HG03565 (cell line): ENCODE measurements at regions not wholly inside any gene's neighbourhood (a gene's known extent, or its start where the extent isn't known, plus 50 kb on each side); places are given as distances from the start of the nearest gene placed in this dataset.
"Not testable (repeated sequence)": the region's sequence is repeated elsewhere in the genome, so short reads cannot be mapped to it uniquely, and the experiment has no call there.

Source experiments
- ATAC-seq: cut with Tn5 transposase; IDR thresholded peaks from one replicate; pipeline ENCODE4 v1.9.1; 2021; ENCODE audit warnings: mild to moderate bottlenecking, moderate library complexity; ENCODE audit not compliant: unreplicated experiment

DNA sequence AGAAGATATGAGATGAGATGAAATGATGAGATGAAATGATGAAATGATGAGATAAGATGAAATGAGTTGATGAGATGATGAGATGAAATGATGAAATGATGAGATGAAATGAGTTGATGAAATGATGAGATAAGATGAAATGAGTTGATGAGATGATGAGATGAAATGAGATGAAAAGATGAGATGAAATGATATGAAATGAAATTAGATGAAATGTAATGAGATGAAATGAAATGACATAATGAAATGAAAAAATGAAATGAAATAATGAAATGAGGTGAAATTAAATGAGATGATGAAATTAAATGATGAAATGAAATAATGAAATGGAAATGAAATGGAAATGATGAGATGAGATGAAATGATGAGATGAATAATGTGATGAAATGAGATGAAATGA is 231.6 kb downstream of the GOLGA6L6 start:
- ATAC-seq, result not testable (repeated sequence)

DNA sequence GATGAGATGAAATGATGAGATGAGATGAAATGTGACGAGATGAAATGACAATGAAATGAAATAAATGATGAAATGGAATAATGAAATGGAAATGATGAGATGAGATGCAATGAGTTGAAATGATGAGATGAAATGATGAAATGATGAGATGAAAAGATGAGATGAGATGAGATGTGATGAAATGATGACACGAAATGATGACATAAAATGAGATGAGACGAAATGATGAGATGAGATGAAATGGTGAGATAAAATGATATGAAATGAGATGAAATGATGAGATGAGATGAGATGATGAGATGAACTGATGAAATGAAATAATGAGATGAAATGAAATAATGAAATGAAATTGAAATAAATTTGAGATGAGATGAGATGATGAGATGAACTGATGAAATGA is 232.2 kb downstream of the GOLGA6L6 start:
- not testable (repeated sequence) for ATAC-seq

DNA sequence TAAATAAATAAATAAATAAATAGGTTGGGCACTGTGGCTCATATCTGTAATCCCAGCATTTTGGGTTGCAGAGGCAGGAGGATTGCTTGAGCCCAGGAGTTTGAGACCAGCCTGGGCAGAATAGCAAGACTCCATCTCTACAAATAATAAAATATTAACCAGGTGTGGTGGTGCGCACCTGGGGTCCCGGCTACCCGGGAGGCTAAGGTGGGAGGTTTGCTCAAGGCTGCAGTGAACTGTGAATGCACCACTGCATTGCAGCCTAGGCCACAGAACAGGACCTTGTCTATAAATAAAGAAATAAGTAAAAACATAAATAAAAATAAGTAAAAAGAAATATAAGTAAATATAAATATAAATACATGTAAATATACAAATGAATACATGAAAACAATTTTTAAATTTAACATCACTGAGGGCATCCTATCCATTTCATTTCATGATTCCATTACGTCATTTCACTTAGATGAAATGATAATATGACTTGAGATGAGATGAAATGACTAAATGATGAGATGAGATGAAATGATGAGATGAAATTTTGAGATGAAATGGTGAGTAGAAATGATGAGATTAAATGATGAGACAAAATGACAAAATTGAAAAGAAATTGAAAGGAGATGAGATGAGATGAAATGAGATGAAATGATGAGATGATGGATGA is 233.4 kb downstream of the GOLGA6L6 start:
- not testable (repeated sequence) for ATAC-seq

DNA sequence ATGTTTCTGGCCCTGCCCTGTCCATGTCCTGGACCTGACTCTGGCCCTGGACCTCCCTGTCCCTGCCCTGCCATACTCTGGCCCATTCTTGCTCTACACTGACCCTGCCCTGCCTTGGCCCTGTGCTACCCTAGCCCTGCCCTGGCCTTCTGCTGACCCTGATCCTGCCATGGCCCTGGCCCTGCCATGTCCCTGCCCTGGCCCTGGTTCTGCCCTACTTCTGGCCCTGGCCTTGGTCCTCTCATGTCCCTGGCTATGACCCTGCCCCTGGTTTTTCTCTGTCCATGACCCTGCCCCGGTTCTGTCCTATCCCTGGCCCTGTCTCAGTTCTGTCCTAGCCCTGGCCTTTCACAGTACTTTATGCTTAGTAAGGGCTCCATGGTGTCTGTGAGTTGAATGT is 234.5 kb downstream of the GOLGA6L6 start:
- not testable (repeated sequence) for ATAC-seq

DNA sequence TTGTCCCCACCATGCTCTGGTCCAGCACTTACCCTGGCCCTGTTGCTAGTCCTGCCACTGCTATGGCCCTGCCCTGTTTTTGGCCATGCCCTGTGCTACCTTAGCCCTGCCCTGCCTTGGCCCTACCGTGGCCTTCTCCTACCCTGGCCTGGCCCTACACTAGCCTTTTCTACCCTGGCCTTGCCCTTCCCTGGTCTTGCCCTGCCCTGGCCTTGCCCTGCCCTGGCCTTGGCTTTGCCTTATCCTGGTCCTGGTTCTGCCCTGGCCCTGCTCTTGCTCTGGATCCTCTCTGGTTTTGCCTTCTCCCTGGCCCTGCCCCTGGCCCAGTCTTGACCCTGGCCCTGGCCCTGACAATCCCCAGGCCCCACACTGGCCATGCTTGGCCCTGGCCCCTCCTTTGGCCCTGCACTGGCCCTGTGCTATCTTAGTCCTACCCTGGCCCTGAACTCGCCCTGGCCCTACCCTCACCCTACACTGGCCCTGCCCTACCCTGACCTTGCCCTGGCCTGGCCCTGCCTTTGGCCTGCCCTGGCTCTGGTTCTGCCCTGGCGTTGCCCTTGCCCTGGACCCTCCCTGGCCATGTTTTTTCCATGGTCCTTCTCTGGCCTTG is 235.0 kb downstream of the GOLGA6L6 start:
- not testable (repeated sequence) for ATAC-seq

DNA sequence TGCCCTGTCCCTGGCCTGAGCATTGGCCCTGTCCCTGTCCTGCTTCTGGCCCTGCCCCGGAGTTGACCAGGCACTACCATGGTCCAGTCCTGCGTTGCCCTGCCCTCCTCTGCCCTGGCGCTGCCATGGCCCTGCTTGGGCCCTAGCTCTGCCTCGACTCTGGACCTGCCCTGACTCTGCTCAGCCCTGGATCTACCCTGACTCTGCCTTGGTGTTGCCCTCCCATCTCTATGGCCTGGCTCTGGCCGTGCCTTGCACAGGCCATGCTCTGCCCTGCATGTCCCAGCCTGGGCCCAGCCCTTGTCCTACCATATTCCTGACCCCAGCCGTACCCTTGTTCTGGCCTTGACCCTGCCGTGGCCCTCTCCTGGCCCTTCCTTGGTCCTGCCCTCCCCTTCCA is 235.7 kb downstream of the GOLGA6L6 start:
- not testable (repeated sequence) for ATAC-seq

DNA sequence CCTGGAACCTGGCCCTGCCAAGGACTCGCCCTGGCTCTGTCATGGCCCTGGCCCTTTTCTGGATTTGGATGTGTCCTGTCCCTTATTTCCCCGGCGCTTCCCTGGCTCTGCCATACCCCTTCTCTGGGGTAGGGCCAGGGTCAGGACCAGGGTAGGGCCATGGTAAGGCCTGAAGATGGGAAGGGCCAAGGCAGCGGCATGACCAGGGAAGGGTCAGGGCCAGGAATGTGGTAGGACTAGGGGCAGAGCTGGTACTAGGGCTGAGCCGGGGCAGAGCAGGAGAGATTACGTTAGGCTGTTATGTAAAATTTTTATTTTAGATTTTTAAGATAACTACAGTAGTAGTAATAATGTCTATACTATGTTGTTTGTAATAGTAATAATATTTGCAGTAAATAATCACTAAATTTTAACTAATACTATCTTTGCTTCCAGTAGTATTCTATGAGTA is 236.6 kb downstream of the GOLGA6L6 start:
- ATAC-seq, result not testable (repeated sequence)

DNA sequence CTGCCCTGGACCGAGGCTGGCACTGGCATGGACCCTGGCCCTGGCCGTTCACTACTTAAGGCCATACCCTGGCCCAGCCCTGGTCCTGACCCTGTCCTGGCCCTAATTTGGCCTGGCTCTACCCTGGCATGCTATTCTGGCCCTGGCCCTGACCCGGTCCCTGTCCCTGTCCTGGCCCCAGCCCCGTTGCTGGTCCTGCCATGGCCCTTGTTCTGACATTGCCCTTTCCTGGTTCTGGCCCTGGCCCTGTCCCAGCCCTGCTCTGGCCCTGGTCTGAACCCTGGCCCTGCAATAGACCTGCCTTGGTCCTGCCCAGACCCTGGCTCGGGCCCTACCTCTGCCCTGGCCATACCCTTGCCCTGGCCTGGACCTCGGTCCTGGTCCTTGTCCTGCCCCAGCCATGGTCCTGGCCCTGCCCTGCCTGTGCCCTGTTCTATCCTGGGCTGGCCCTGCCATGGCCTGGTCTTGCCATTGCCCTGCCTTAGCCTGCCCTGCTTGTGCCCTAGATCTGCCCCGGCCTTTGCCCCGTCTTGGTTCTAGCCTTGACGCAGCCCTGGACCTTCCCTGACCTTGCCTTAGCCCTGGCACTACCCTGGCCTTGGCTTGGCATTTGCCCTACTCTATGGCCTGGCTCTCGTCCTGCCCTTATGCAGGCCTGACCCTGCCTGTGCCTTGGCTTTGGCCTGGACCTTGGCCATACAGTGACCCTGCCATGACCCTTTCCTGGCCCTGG is 237.2 kb downstream of the GOLGA6L6 start:
- ATAC-seq, result not testable (repeated sequence)

DNA sequence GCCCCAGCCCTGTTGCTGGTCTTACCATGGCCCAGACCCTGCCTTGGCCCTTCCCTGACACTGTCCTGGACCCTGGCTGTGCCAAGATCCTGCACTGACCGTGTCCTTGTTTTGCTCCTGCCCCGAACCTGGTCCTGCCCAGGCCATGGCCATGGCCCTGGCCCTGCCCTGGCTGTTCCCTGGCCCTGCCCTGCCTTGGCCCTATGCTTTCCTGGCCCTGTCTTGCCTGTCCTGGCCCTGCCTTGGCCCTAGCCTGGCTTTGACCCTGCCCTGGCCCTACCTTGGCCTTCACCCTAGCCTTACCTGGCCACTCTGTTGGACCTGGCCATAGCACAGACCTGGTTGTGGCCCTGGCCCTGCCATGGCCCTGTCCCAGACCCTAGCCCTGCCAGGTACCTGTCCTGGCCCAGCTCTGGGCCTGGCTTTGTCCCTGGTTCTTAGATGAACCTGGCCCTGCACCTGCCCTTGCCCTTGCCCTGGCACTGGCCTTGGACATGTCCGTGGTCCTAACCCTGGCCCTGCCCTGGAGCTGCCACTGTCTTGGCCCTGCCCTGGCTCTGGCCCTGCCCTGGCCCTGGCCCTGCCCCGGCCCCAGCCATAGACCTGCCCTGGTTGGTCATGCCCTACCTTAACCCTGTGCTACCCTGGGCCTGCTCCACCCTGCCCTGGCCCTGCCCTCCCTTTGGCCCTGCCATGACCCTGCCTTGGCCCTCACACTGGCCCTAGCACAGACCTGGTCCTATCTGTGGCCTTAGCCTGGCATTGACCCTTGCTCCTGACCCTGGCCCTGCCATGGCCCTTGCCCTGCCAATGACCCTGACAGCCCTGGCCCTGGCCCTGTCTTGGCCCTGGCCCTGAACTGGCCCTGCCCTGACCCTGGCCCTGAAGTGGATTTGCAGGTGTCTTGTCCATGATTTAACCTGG is 238.1 kb downstream of the GOLGA6L6 start:
- ATAC-seq, result not testable (repeated sequence)

DNA sequence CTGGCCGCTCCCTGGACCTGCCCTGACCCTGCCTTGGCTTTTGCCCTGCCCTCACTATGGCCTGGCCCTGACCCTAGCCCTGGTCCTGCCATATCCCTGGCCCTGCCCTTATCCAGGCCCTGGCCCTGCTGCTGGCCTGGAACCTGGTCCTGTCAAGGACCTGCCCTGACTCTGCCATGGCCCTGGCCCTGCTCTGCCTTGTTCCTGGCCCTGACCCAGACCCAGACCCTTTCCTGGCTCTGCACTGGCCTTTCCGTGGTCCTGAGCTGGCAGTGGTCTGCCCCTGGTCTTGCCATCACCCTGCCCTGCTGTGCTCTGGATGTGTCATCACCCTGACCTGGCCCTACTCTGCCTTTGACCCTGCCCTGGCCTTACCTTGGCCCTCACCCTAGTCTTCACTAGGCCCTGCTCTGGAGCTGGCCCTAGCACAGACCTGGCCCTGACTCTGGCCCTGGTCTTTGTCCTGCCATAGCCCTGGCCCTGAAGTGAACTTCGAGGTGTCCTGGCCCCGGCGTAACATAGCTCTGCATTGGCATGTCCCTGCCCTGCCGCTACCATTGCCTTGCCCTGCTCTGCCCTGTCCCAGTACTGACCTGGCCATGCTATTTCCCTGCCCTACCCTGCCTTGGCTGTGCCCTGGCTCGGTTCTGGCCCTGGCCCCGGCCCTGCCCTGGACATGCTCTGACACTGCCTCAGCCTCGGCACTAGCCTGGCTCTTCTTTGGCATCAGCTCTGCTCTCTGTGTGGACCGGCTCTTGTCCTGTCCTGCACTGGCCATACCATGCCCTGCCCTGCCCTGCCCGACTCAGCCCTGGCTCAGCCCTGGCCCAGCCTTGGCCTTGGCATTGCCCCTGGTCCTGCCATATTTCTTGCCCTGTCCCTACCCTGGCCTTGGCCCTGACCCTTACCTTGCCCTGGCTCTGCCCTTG is 239.2 kb downstream of the GOLGA6L6 start:
- ATAC-seq, result not testable (repeated sequence)

DNA sequence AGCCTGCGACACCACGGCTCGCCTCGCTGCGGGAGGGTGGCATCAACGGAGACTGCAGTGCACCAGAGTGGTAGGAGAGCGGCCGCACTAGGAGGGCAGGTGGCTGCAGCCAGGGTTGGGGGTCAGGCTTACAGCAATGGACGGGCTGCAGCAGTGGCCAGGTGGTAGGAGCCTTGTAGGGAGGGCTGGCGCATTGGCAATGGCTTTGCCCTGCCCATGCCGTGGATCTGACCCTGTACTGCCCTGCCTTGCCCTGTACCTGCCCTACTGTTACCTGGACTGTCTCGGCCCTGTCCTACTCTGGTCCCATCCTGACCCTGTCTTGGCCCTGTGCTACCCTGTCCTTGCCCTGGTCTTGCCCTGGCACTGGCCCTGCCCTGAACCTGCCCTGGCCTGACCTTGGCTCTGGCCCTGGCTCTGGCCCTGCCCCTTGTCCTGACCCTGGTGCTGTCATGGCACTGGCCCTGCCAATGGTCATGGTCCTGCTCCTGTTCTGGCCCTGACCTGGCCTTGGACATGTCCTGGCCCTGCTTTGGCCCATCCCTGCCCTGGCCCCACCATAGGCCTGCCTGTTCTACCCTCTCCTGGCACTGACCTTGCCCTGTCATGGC is 240.0 kb downstream of the GOLGA6L6 start:
- ATAC-seq, result not testable (repeated sequence)

DNA sequence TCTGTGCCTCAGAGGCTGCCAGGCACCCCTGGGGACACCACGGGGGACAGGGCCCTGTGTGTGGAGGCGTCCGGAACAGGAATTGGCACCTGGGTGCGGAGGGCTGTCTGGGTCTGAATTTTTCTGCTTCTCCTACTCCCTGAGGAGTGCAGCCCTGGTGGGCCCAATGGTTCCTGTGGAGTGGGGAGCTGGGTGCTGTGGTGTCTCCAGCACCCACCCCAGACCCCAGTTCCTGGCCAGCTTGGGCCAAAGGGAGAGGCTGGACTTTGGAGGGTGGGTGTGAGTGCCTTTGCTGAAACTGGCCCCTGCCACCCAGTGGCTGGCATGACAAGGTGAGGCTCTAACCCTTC is 240.6 kb downstream of the GOLGA6L6 start:
- not testable (repeated sequence) for ATAC-seq

DNA sequence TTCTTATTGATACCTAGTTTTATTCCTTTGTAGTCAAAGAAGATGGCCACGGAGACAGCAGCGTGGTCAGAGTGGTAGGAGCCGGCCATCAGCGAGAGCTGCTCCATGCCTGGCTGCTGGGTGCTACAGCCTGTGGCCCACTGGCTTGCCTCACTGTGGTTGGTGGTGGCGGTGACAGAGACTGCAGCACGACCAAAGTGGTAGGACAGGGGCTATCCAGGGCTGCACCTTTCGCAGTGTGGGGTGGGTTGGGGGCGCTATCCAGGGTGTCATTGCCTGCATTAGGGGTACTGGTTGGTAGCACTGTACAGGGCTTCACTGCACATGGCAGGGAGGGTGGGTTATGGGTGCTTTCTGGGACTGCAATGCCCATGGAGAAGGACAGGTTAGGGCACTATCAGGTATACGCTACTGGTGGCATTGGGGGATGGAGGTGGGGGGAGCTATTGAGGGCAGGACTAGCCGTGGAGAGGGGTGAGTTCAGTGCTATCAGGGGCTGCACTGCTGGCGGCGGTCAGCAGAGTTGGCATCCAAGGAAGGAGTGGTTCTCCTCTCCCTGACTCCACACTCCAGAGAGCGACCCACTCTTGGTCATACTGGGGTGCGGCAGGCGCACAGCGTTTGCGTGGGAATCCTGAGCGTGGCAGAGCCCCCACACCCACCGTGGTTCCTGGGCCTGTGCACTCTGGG is 241.1 kb downstream of the GOLGA6L6 start:
- not testable (repeated sequence) for ATAC-seq

DNA sequence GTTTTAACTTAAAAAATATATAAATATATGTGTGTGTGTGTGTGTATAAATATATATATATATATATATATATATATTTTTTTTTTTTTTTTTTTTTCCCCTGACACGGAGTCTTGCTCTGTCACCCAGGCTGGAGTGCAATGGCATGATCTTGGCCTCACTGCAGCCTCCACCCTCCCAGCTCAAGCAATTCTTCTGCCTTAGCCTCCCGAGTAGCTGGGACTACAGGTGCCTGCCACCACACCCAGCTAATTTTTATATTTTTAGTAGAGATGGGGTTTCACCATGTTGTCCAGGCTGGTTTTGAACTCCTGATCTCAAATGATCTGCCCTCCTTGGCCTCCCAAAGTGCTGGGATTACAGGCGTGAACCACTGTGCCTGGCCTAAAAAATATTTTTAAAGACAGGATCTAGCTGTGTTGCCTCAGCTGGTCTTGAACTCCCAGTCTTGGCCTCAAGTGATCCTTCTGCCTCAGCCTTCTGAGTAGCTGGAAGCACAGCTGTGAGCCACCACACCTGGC is 243.9 kb downstream of the GOLGA6L6 start:
- not testable (repeated sequence) for ATAC-seq

DNA sequence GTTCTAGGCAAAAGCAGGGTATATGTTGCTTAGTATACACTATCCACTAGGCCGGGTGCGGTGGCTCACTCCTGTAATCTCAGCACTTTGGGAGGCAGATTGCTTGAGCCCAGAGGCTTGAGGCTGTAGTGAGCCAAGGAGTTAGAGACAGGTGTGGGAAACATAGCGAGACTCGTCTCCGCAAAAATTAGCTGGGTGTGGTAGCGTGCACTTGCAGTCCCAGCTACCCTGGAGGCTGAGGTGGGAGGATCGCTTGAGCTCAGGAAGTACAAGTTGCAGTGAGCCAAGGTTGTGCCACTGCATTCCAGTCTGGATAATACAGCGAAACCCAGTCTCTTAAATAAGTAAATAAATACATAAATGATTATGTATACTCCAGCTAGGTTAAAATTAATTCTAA is 245.3 kb downstream of the GOLGA6L6 start:
- not testable (repeated sequence) for ATAC-seq

DNA sequence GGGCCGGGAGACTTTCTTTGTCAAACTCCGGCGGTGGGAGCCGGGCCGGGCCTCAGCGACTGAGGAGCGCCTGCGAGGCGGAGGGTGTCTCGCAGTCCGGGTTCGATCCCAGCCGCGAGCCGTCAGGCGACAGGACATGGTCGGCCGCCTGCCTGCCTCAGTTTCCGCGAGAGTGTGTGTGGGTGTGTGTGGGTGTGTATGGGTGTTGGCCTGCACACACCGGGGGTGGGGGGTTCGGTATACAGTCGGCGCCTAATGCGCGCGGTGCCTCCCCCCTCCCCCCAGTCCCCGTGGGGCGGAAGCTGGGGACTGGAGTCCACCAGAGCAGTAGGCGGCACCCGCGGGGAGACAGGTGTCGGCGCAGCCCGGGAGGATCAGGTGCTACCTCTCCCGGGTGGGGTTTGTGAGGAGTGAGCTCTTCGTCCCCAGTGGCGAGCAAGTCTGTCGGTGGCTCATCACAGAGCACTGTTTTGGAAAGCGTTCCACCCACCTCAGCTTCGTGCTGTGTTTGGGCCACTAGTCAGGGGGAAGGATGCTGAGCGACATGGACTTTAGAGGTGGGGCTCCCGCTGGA is 246.3 kb downstream of the GOLGA6L6 start:
- no peak for ATAC-seq

DNA sequence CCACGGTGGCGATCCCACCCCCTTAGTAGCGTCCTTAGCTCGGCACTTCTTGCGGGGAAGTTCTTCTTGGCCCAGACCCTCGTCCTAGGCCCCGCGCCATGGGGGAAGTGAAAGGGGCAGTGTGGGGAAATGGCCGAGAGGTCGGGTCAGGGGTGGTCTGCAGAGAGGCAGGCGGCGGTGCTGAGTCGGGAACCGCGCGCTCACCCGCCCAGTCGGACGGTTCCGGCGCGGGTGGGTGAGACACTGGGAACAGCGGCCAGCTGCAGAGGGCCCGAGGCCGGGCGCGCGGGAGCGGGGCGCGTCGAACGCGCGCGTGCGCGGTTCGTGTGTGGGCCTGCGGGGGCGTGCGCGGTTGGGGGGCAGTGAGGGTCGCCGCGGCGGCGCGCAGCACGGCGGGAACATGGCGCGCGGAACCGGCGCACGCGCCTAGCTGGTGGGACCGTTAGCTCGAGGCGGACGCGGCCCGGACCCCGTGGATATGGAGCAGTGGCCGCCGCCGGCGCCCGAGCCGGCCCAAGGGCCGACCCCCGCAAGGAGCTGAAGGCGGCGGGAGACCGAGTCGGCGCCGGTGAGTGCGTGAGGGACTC is 246.9 kb downstream of the GOLGA6L6 start:
- ATAC-seq, result no peak
